ENCODE measurements at regions not wholly inside any gene's neighbourhood (a gene's known extent, or its start where the extent isn't known, plus 50 kb on each side); places are given as distances from the start of the nearest gene placed in this dataset.

- in situ Hi-C loops (cut with MboI; ENCODE audit: low sequenced_read_pairs in 4 of 4): no loop called here
- Histone ChIP-seq H3K36me3 (no peaks in the 10 kb centered on the region), H3K27ac (no peak overlapping the region), H3K9me3 (no peaks in the 10 kb centered on the region), H3K27me3 (no peaks in the 10 kb centered on the region), H3K4me1 (no peaks in the 10 kb centered on the region), H3K4me3 (no peak overlapping the region)
- DNase-seq (no peak), ATAC-seq (no peak)
- TF ChIP-seq CTCF (IDR thresholded peaks at IDR 0.05 in 4 of 5, conservative IDR thresholded peaks at IDR 0.05 in 1 of 5) (no peak), POLR2A (IDR thresholded peaks at IDR 0.05) (no peak)
- intact Hi-C loops (cut with DNase I; ENCODE audit: low total_unique reads): no loop called here
Observed at GRCh38 chr13:74597526-74597925, 463.3 kb upstream of the KLF12 start.

- Histone ChIP-seq H3K9me3 (no peaks in the 10 kb centered on the region), H3K27ac (no peak overlapping the region), H3K36me3 (no peaks in the 10 kb centered on the region), H3K4me3 (no peak overlapping the region), H3K27me3 (no peaks in the 10 kb centered on the region), H3K4me1 (no peaks in the 10 kb centered on the region)
- DNase-seq (no peak), ATAC-seq (no peak)
- in situ Hi-C loops (cut with MboI; ENCODE audit: low sequenced_read_pairs in 4 of 4): no loop called here
- TF ChIP-seq POLR2A (IDR thresholded peaks at IDR 0.05): no peak
- no peak for TF ChIP-seq CTCF (IDR thresholded peaks at IDR 0.05 in 4 of 5, conservative IDR thresholded peaks at IDR 0.05 in 1 of 5)
- intact Hi-C loops (cut with DNase I; ENCODE audit: low total_unique reads): no loop called here
Observed at GRCh38 chr13:74596691-74597090, 462.5 kb upstream of the KLF12 start.

- TF ChIP-seq POLR2A (IDR thresholded peaks at IDR 0.05) (no peak), CTCF (IDR thresholded peaks at IDR 0.05 in 4 of 5, conservative IDR thresholded peaks at IDR 0.05 in 1 of 5) (no peak)
- in situ Hi-C loops (cut with MboI; ENCODE audit: low sequenced_read_pairs in 4 of 4): no loop called here
Observed at GRCh38 chr13:74593688-74594087, 459.5 kb upstream of the KLF12 start.

GRCh38 chr13:74586847-74587246 is 452.6 kb upstream of the KLF12 start:
- in situ Hi-C loops (cut with MboI; ENCODE audit: low sequenced_read_pairs in 4 of 4): no loop called here
- Histone ChIP-seq H3K36me3 (no peaks in the 10 kb centered on the region), H3K27ac (no peak overlapping the region), H3K27me3 (no peaks in the 10 kb centered on the region), H3K9me3 (no peaks in the 10 kb centered on the region), H3K4me1 (no peaks in the 10 kb centered on the region), H3K4me3 (no peak overlapping the region)
- ATAC-seq: no peak
- intact Hi-C loops (cut with DNase I; ENCODE audit: low total_unique reads): no loop called here
- no peak for DNase-seq
- TF ChIP-seq POLR2A (IDR thresholded peaks at IDR 0.05) (no peak), CTCF (IDR thresholded peaks at IDR 0.05 in 4 of 5, conservative IDR thresholded peaks at IDR 0.05 in 1 of 5) (no peak)

More at GRCh38 chr13:74593688-74594087, 459.5 kb upstream of the KLF12 start:
- no peaks in the 10 kb centered on the region for H3K9me3 ChIP-seq
- no peaks in the 10 kb centered on the region for H3K27me3 ChIP-seq
- ATAC-seq (no peak), DNase-seq (no peak)
- H3K4me1 ChIP-seq: no peaks in the 10 kb centered on the region
- H3K36me3 ChIP-seq: no peaks in the 10 kb centered on the region
- H3K27ac ChIP-seq: no peak overlapping the region
- intact Hi-C loops (cut with DNase I; ENCODE audit: low total_unique reads): no loop called here
- no peak overlapping the region for H3K4me3 ChIP-seq

GRCh38 chr13:74576420-74576819 is 442.2 kb upstream of the KLF12 start:
- H3K27ac ChIP-seq: peak overlapping the region in 3 of 4 donors; percentile 54 to 59 (median 55)
- H3K36me3 ChIP-seq: no peaks in the 10 kb centered on the region
- no peak for TF ChIP-seq CTCF (IDR thresholded peaks at IDR 0.05 in 4 of 5, conservative IDR thresholded peaks at IDR 0.05 in 1 of 5)
- TF ChIP-seq POLR2A (IDR thresholded peaks at IDR 0.05): no peak
- DNase-seq: no peak
- in situ Hi-C loops (cut with MboI; ENCODE audit: low sequenced_read_pairs in 4 of 4): no loop called here
- ATAC-seq: no peak
- H3K27me3 ChIP-seq: peaks cover 0 to 3% (median 0%) of the 10 kb centered on the region in 3 donors
- peak overlapping the region in 2 of 4 donors; percentile 33 to 51 for H3K4me3 ChIP-seq
- no peaks in the 10 kb centered on the region for H3K9me3 ChIP-seq
- intact Hi-C loops (cut with DNase I; ENCODE audit: low total_unique reads): no loop called here
- H3K4me1 ChIP-seq: peaks cover 0 to 8% of the 10 kb centered on the region in 2 donors

Measured in gastrocnemius medialis (tissue), 4 donors.